MM.1S (cell line): ENCODE measurements at regions not wholly inside any gene's neighbourhood (a gene's known extent, or its start where the extent isn't known, plus 50 kb on each side); places are given as distances from the start of the nearest gene placed in this dataset.

Experiments used
- DNase-seq: peaks from one replicate; pipeline ENCODE4 v3.0.0-alpha.2; 2015
- H2AFZ ChIP-seq: fragments of 300-600 bp; sonication (generic); 2 replicates; pipeline ENCODE4 v1.6.0; 2016; ENCODE audit warnings: antibody characterized with exemption, low read length
- H3F3A ChIP-seq: fragments of 300-600 bp; sonication (generic); 2 replicates; pipeline ENCODE4 v1.6.1; 2016; ENCODE audit warnings: mild to moderate bottlenecking, antibody characterized with exemption, low read length, moderate library complexity, mixed read lengths; ENCODE audit not compliant: insufficient read depth
- H3K27ac ChIP-seq: fragments of 300-600 bp; sonication (generic); 2 replicates; pipeline ENCODE4 v1.5.1; 2016; ENCODE audit warnings: mild to moderate bottlenecking, low read length
- H3K27me3 ChIP-seq: fragments of 300-600 bp; sonication (generic); replicated peaks from 2 replicates; pipeline ENCODE4 v1.6.0; 2016; ENCODE audit warnings: low read length; ENCODE audit not compliant: insufficient read depth
- H3K36me3 ChIP-seq: fragments of 300-600 bp; sonication (generic); replicated peaks from 2 replicates; pipeline ENCODE4 v1.6.1; 2016; ENCODE audit warnings: mild to moderate bottlenecking, low read length, mixed read lengths; ENCODE audit not compliant: insufficient read depth
- H3K4me1 ChIP-seq: fragments of 300-600 bp; sonication (generic); 2 replicates; pipeline ENCODE4 v1.6.1; 2016; ENCODE audit warnings: low read length, mixed read lengths
- H3K4me2 ChIP-seq: fragments of 300-600 bp; sonication (generic); 2 replicates; pipeline ENCODE4 v1.6.0; 2016; ENCODE audit warnings: low read depth, low read length
- H3K4me3 ChIP-seq: fragments of 300-600 bp; sonication (generic); 2 replicates; pipeline ENCODE4 v1.5.1; 2016; ENCODE audit warnings: low read length, mixed read lengths
- H3K79me2 ChIP-seq: fragments of 300-600 bp; sonication (generic); 2 replicates; pipeline ENCODE4 v1.6.1; 2016; ENCODE audit warnings: mixed run types, low read length, mixed read lengths
- H3K9ac ChIP-seq: fragments of 300-600 bp; sonication (generic); 2 replicates; pipeline ENCODE4 v1.6.1; 2016; ENCODE audit warnings: low read length, mixed read lengths
- H3K9me2 ChIP-seq: fragments of 300-600 bp; sonication (generic); replicated peaks from 2 replicates; pipeline ENCODE4 v1.6.1; 2016; ENCODE audit warnings: mild to moderate bottlenecking, low read length, mixed read lengths; ENCODE audit not compliant: insufficient read depth
- H3K9me3 ChIP-seq: fragments of 300-600 bp; sonication (generic); replicated peaks from 2 replicates; pipeline ENCODE4 v1.6.1; 2016; ENCODE audit warnings: mild to moderate bottlenecking, low read length, mixed read lengths; ENCODE audit not compliant: insufficient read depth
- H4K20me1 ChIP-seq: fragments of 300-600 bp; sonication (generic); 2 replicates; pipeline ENCODE4 v1.6.1; 2016; ENCODE audit warnings: mild to moderate bottlenecking, low read length, moderate library complexity, mixed read lengths; ENCODE audit not compliant: insufficient read depth
- EZH2 ChIP-seq: fragments of 300-600 bp; sonication (generic); optimal IDR thresholded peaks from 2 replicates; pipeline ENCODE3; 2017; ENCODE audit warnings: low read depth, mild to moderate bottlenecking, antibody characterized with exemption, low read length, mixed read lengths
- EZH2phosphoT487 ChIP-seq: fragments of 300-600 bp; sonication (generic); IDR thresholded peaks from 2 replicates; pipeline ENCODE4 v1.6.1; 2018; ENCODE audit warnings: antibody characterized with exemption, low read length
- TF ChIP-seq, protein P1 (sequence below): fragments of 300-600 bp; sonication (generic); IDR thresholded peaks from 2 replicates; pipeline ENCODE4 v1.5.1; 2016; ENCODE audit warnings: antibody characterized with exemption, low read length, mixed read lengths

DNA sequence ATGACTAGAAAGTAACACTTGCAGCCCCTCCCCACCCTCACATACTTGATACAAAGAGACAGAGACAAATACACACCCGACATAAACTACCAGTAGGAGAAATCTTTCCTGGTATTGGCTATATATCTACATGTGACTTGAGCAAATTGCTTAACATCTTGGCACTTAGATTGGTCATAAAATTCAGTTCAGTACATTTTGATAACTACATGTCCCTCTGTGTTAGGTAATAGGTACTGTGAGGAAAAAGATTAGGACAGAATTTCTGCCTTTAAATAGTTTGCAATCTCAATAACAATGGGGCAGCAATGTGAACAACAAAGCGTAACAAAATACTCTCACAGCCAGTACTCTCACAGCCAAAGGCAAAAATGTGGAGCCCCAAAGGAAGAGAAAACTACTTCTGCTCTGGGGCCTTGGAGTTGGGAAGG lies 670.0 kb upstream of the ACVR2A start:
- Histone ChIP-seq H3K9ac (no peak overlapping the region), H3K27ac (no peak overlapping the region), H3K4me2 (no peak overlapping the region), H3K4me3 (no peak overlapping the region), H3K27me3 (no peaks in the 10 kb centered on the region), H3K4me1 (peaks cover 21% of the 10 kb centered on the region), H4K20me1 (no peaks in the 10 kb centered on the region), H3F3A (0 out of 2 replicates have a peak, but pooled peaks cover 3% of the 10 kb centered on the region), H3K36me3 (no peaks in the 10 kb centered on the region), H3K9me3 (no peaks in the 10 kb centered on the region), H2AFZ (no peak overlapping the region), H3K79me2 (no peaks in the 10 kb centered on the region), H3K9me2 (no peaks in the 10 kb centered on the region)
- TF ChIP-seq EZH2phosphoT487 (no peak), EZH2 (no peak)
- TF ChIP-seq, protein P1, sequence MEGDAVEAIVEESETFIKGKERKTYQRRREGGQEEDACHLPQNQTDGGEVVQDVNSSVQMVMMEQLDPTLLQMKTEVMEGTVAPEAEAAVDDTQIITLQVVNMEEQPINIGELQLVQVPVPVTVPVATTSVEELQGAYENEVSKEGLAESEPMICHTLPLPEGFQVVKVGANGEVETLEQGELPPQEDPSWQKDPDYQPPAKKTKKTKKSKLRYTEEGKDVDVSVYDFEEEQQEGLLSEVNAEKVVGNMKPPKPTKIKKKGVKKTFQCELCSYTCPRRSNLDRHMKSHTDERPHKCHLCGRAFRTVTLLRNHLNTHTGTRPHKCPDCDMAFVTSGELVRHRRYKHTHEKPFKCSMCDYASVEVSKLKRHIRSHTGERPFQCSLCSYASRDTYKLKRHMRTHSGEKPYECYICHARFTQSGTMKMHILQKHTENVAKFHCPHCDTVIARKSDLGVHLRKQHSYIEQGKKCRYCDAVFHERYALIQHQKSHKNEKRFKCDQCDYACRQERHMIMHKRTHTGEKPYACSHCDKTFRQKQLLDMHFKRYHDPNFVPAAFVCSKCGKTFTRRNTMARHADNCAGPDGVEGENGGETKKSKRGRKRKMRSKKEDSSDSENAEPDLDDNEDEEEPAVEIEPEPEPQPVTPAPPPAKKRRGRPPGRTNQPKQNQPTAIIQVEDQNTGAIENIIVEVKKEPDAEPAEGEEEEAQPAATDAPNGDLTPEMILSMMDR, result no peak
- no peak for DNase-seq

DNA sequence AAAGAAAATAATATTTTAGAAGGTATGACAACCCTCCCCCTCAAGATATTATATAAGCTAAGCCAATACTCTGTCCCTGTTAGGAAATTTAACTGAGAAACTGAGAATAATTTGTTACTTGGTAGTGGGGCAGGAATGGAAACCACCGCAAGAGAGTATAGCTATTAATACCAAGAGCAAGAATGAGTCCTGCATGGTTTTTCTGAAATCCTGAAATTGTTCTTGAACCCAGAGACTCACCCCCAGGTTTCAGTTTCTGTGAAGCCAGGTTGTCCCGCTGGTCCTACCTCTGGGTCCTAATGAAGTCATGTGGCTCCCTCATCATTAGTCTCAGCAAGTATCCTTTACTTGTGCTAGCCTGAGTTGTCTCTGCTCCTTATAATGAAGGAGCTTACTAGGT lies 671.0 kb upstream of the ACVR2A start:
- no peaks in the 10 kb centered on the region for H3K9me3 ChIP-seq

DNA sequence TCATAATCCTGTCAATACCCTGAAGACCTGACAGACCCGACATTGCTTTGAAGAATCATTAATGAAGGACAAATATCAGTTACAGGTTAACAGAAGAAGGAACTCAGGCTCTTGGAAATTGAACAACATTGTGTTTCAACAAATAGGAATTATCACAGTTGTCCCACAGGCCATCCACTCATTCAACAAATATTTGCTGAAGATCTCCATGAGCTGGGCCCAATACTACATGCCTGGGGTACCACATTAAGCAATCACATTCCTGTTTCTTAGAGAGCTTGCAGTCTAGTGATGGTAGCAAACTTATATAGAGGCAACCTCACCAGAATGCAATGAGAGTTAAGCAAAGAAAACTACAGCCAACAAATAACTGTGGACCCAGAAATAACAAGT lies 671.6 kb upstream of the ACVR2A start:
- H2AFZ ChIP-seq, result no peak overlapping the region
- no peaks in the 10 kb centered on the region for H3K36me3 ChIP-seq
- H3K4me3 ChIP-seq, result no peak overlapping the region
- no peak for TF ChIP-seq EZH2
- no peaks in the 10 kb centered on the region for H3K79me2 ChIP-seq
- H4K20me1 ChIP-seq, result no peaks in the 10 kb centered on the region
- no peak overlapping the region for H3K9ac ChIP-seq
- H3K9me2 ChIP-seq, result no peaks in the 10 kb centered on the region
- 0 out of 2 replicates have a peak, but pooled peaks cover 3% of the 10 kb centered on the region for H3F3A ChIP-seq
- peak overlapping the region; percentile 5; the same call in 1 of the 2 replicates for H3K27ac ChIP-seq
- no peak for DNase-seq
- peaks cover 21% of the 10 kb centered on the region for H3K4me1 ChIP-seq
- peak overlapping the region; percentile 23; the same call in 1 of the 2 replicates for H3K4me2 ChIP-seq
- H3K9me3 ChIP-seq, result no peaks in the 10 kb centered on the region
- H3K27me3 ChIP-seq, result no peaks in the 10 kb centered on the region

More for the DNA sequence above, 671.0 kb upstream of the ACVR2A start:
- peaks cover 21% of the 10 kb centered on the region for H3K4me1 ChIP-seq
- H2AFZ ChIP-seq, result no peak overlapping the region
- no peaks in the 10 kb centered on the region for H3K36me3 ChIP-seq
- TF ChIP-seq, protein P1, result no peak
- no peaks in the 10 kb centered on the region for H3K79me2 ChIP-seq
- H3K9ac ChIP-seq, result no peak overlapping the region
- peak overlapping the region; percentile 23 for H3K4me2 ChIP-seq
- H3K9me2 ChIP-seq, result no peaks in the 10 kb centered on the region
- 0 out of 2 replicates have a peak, but pooled peaks cover 3% of the 10 kb centered on the region for H3F3A ChIP-seq
- H3K27ac ChIP-seq, result peak overlapping the region; percentile 5; the same call in 1 of the 2 replicates
- no peaks in the 10 kb centered on the region for H3K27me3 ChIP-seq
- no peaks in the 10 kb centered on the region for H4K20me1 ChIP-seq
- no peak overlapping the region for H3K4me3 ChIP-seq
- DNase-seq, result peak; percentile 65

DNA sequence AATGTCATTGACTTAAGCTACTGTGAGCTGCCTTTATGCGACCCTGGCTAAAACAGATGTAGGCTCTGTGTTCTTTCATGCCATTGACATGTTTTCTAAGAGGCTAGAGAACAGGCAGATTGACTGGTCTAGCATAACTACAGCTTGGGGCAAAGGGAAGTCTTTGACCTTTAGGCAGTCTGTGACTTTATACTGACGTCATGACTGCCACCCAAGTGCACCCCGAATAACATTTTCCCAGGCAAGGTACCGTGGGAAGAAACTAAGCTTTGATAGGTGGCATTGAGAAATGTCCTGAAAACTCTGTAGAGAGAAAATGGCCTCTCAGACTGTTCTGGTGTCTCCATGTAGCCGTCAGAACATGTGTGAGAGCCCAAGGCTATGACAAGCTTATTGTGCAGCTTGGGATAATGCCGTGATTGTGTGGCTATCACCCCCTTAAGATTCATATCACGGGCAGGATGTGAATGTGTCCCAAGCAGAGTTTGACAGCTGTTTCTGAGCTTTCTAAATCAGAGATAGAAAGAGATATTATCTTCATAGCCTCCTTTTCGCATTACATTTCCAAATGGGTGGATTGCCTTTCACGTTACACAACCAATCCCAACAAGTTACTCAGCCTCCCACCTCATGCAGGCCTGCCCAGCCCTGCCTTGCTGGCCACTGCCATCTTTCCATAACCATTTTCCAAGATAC lies 672.2 kb upstream of the ACVR2A start:
- Histone ChIP-seq H2AFZ (no peak overlapping the region), H3K9me2 (no peaks in the 10 kb centered on the region), H3K27me3 (no peaks in the 10 kb centered on the region), H3F3A (0 out of 2 replicates have a peak, but pooled peaks cover 3% of the 10 kb centered on the region), H3K36me3 (no peaks in the 10 kb centered on the region), H3K4me2 (no peak overlapping the region), H3K4me3 (no peak overlapping the region), H3K27ac (no peak overlapping the region), H3K79me2 (no peaks in the 10 kb centered on the region), H3K9ac (no peak overlapping the region), H3K9me3 (no peaks in the 10 kb centered on the region), H4K20me1 (no peaks in the 10 kb centered on the region), H3K4me1 (peaks cover 21% of the 10 kb centered on the region)
- TF ChIP-seq, protein P1, result no peak
- no peak for TF ChIP-seq EZH2
- no peak for TF ChIP-seq EZH2phosphoT487
- no peak for DNase-seq
